ENCODE measurements at regions not wholly inside any gene's neighbourhood (a gene's known extent, or its start where the extent isn't known, plus 50 kb on each side); places are given as distances from the start of the nearest gene placed in this dataset.

DNA sequence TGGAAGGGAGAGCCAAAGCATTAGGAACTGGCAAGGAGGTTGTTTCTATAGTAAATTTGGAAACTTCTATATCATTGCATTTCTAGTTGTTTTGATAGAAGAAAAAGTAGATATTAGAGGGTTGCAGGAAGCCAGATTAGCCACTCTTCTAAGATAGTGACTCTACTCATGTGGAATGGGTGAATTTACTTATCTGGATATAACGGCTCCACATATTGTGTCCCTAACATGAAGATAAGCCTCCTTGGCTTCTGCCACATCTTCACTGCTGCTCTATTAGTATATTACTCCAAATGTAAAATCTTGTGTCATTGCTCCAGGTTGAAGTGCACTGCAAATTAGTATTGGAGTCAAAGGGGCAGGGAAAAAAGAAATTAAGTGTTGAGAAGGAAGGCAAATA, 283.3 kb downstream of the CASP12 start:
- no peaks in the 10 kb centered on the region for H3K27me3 ChIP-seq
- H3K36me3 ChIP-seq = no peaks in the 10 kb centered on the region
- no peak overlapping the region for H3K4me2 ChIP-seq
- H3K27ac ChIP-seq = no peak overlapping the region
- no peak overlapping the region for H3K9ac ChIP-seq
- no peaks in the 10 kb centered on the region for H3F3A ChIP-seq (ENCODE audit: low read depth)
- Mint-ChIP-seq H3K27ac (no peak overlapping the region), H3K36me3 (no peaks in the 10 kb centered on the region), H3K9me3 (peaks cover 6% of the 10 kb centered on the region), H3K27me3 (ENCODE audit: insufficient read depth, low read depth) (no peaks in the 10 kb centered on the region), H3K4me3 (no peak overlapping the region), H3K4me1 (no peaks in the 10 kb centered on the region)
- DNase-seq (ENCODE audit: low spot score) = no peak
- no peaks in the 10 kb centered on the region for H3K4me1 ChIP-seq
- H4K20me1 ChIP-seq (ENCODE audit: low read depth) = no peaks in the 10 kb centered on the region
- no peak overlapping the region for H2AFZ ChIP-seq (replicated peaks)
- no peaks in the 10 kb centered on the region for H3K9me3 ChIP-seq (ENCODE audit: low read depth)
- no peak overlapping the region for H3K4me3 ChIP-seq
- no peaks in the 10 kb centered on the region for H3K79me2 ChIP-seq (ENCODE audit: low read depth)
- TF ChIP-seq EZH2phosphoT487 (IDR thresholded peaks at IDR 0.05) = no peak
- TF ChIP-seq EZH2 (IDR thresholded peaks at IDR 0.05) = no peak
- TF ChIP-seq, protein P1, sequence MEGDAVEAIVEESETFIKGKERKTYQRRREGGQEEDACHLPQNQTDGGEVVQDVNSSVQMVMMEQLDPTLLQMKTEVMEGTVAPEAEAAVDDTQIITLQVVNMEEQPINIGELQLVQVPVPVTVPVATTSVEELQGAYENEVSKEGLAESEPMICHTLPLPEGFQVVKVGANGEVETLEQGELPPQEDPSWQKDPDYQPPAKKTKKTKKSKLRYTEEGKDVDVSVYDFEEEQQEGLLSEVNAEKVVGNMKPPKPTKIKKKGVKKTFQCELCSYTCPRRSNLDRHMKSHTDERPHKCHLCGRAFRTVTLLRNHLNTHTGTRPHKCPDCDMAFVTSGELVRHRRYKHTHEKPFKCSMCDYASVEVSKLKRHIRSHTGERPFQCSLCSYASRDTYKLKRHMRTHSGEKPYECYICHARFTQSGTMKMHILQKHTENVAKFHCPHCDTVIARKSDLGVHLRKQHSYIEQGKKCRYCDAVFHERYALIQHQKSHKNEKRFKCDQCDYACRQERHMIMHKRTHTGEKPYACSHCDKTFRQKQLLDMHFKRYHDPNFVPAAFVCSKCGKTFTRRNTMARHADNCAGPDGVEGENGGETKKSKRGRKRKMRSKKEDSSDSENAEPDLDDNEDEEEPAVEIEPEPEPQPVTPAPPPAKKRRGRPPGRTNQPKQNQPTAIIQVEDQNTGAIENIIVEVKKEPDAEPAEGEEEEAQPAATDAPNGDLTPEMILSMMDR (IDR thresholded peaks at IDR 0.05) = no peak

DNA sequence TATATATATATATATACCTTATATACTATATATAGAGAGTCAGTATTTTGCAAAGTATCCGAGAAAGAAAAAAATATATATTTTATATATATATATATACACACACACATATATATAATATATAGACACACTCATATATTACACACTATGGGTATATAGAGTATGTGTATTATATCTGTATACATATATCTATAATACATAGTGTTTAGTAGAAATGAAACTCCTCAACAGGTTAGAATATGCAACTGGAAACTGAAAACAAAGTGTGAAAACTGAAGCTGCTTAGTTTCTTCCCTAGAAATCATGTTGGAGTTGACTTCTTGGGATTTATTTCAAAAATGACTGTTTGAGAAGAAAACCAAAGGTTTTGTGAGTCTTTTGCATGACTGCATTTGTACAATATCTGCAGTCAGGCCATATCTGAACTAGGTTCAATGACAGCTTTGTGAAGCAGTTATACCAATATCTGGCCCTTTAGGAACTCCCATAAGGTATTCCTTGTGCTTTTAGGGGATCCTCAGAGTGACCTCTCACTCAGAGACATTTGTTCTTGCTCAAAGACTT, 284.1 kb downstream of the CASP12 start:
- no peaks in the 10 kb centered on the region for H4K20me1 ChIP-seq (ENCODE audit: low read depth)
- Mint-ChIP-seq H3K9me3 (peaks cover 6% of the 10 kb centered on the region), H3K4me3 (no peak overlapping the region), H3K4me1 (peaks cover 4% of the 10 kb centered on the region), H3K36me3 (no peaks in the 10 kb centered on the region), H3K27me3 (ENCODE audit: insufficient read depth, low read depth) (no peaks in the 10 kb centered on the region), H3K27ac (no peak overlapping the region)
- no peak overlapping the region for H3K4me3 ChIP-seq
- H3F3A ChIP-seq (ENCODE audit: low read depth) = no peaks in the 10 kb centered on the region
- no peaks in the 10 kb centered on the region for H3K36me3 ChIP-seq
- DNase-seq (ENCODE audit: low spot score) = no peak
- H2AFZ ChIP-seq (replicated peaks) = no peak overlapping the region
- H3K27ac ChIP-seq = no peak overlapping the region
- H3K79me2 ChIP-seq (ENCODE audit: low read depth) = no peaks in the 10 kb centered on the region
- no peak overlapping the region for H3K9ac ChIP-seq
- no peaks in the 10 kb centered on the region for H3K27me3 ChIP-seq
- no peak overlapping the region for H3K4me2 ChIP-seq
- H3K4me1 ChIP-seq = no peaks in the 10 kb centered on the region
- H3K9me3 ChIP-seq (ENCODE audit: low read depth) = no peaks in the 10 kb centered on the region
- no peak for TF ChIP-seq EZH2phosphoT487 (IDR thresholded peaks at IDR 0.05)
- TF ChIP-seq, protein P1 (IDR thresholded peaks at IDR 0.05) = no peak
- TF ChIP-seq EZH2 (IDR thresholded peaks at IDR 0.05) = no peak

DNA sequence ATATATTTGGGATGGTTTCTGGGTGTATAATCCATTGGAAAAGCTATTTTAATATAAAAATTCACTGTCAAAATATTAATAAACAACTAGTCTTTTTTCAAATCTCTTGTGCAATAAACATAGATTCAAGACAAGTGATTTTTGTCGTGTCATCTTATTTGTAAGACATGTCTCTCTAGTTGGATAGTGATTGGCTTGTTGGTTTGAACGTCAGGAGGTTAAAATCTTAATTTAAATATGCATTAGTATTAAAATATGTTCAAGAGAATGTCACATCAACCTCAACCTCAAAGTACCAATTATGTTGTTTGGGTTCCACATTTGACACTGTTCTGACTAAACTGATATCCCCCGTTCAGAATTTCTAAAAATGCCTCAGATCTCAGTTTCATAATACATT, 287.6 kb downstream of the CASP12 start:
- DNase-seq (ENCODE audit: low spot score) = no peak
- Histone ChIP-seq H3F3A (ENCODE audit: low read depth) (no peaks in the 10 kb centered on the region), H3K27me3 (no peaks in the 10 kb centered on the region), H3K9me3 (ENCODE audit: low read depth) (no peaks in the 10 kb centered on the region), H3K4me1 (no peaks in the 10 kb centered on the region), H3K9ac (no peak overlapping the region), H2AFZ (replicated peaks) (no peak overlapping the region), H3K4me3 (no peak overlapping the region), H4K20me1 (ENCODE audit: low read depth) (no peaks in the 10 kb centered on the region), H3K27ac (no peak overlapping the region), H3K79me2 (ENCODE audit: low read depth) (no peaks in the 10 kb centered on the region), H3K4me2 (no peak overlapping the region), H3K36me3 (no peaks in the 10 kb centered on the region)
- no peak overlapping the region for H3K27ac Mint-ChIP-seq
- H3K4me3 Mint-ChIP-seq = no peak overlapping the region
- H3K4me1 Mint-ChIP-seq = peaks cover 8% of the 10 kb centered on the region
- no peaks in the 10 kb centered on the region for H3K27me3 Mint-ChIP-seq (ENCODE audit: insufficient read depth, low read depth)
- H3K36me3 Mint-ChIP-seq = no peaks in the 10 kb centered on the region
- peaks cover 2% of the 10 kb centered on the region for H3K9me3 Mint-ChIP-seq
- TF ChIP-seq, protein P1 (IDR thresholded peaks at IDR 0.05) = no peak
- TF ChIP-seq EZH2phosphoT487 (IDR thresholded peaks at IDR 0.05) = no peak
- no peak for TF ChIP-seq EZH2 (IDR thresholded peaks at IDR 0.05)
